EL (cell line): ENCODE measurements at regions not wholly inside any gene's neighbourhood (a gene's known extent, or its start where the extent isn't known, plus 50 kb on each side); places are given as distances from the start of the nearest gene placed in this dataset.

Experiments used
- DNase-seq: peaks from one replicate; pipeline ENCODE4 v3.0.0-alpha.2; 2016

- DNase-seq, result peak; percentile 10
Measured at GRCh38 chr12:92208613-92209121, 63.0 kb upstream of the BTG1 start.

- DNase-seq, result no peak
Measured at GRCh38 chr12:92206596-92206995, 61.0 kb upstream of the BTG1 start.

DNA sequence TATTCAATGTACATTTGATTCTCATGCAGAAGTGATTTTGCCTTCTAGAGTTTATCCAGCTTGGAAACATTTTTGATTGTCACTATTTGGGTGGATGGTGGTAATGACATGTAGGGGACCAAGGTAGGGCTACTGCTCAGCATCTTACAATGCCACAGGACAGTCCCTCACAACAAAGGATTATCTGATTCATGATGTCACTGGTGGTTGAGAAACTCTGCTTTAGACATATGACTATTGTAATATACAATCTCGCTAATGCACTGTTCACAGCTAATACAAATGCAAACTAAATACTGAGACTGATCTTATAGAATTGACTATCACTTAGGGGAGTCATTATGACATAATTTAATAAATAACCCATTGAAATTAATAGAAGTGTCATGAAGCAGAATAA, 60.4 kb upstream of the BTG1 start:
- no peak for DNase-seq

GRCh38 chr12:92199819-92200576, 54.4 kb upstream of the BTG1 start:
- DNase-seq, result no peak

DNA sequence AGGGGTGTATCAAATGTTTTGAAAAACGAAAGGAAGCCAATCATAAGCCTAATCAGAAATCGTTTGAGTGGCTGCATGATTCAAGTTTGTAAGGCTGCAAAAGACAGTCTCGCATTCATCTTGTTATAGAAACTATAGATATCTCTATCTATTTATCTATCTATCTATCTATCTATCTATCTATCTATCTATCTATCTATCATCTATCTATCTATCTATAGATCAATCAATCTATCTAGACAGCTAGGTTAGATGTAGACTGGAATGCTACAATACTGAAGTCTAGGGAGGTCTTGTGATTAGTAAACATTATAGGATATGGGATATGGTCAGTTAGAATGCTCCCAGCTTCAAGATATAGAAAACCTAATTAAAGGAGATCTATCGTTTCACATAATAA, 52.2 kb upstream of the BTG1 start:
- no peak for DNase-seq

GRCh38 chr12:92196368-92196767, 50.7 kb upstream of the BTG1 start:
- DNase-seq, result no peak
